A673 (cell line): ENCODE measurements at regions not wholly inside any gene's neighbourhood (a gene's known extent, or its start where the extent isn't known, plus 50 kb on each side); places are given as distances from the start of the nearest gene placed in this dataset.

Experiments used
- BruUV-seq: library from RNA; stranded (reverse); fragments of 400-500 nt; replicated peaks from 2 replicates; lab custom pipeline; 2021; lab: Mats Ljungman, UMichigan
- CTCF ChIA-PET: fragments of 300-600 bp; sonication (Branson Sonifier 250); formaldehyde crosslinking; loops from one replicate; lab custom pipeline; 2022; ENCODE audit warnings: antibody characterized with exemption; lab: Charles Lee
- POLR2A ChIA-PET: fragments of 300-600 bp; sonication (Branson Sonifier 250); formaldehyde crosslinking; loops from one replicate; lab custom pipeline; 2022; ENCODE audit warnings: antibody characterized with exemption; ENCODE audit not compliant: low non-redundant PET; lab: Charles Lee
- DNase-seq: peaks from one replicate; pipeline ENCODE4 v3.0.0-alpha.2; 2015; ENCODE audit warnings: low spot score
- H3K27ac ChIP-seq: fragments of 200-600 bp; sonication (generic); 2 replicates; pipeline ENCODE4 v1.5.1; 2016; ENCODE audit warnings: mixed run types, low read depth, mild to moderate bottlenecking, mixed read lengths, antibody characterized with exemption, low read length; ENCODE audit not compliant: poor library complexity, severe bottlenecking
- H3K27me3 ChIP-seq: fragments of 200-600 bp; sonication (generic); replicated peaks from 2 replicates; pipeline ENCODE4 v1.6.1; 2017; ENCODE audit warnings: mixed run types, low read depth, mild to moderate bottlenecking, mixed read lengths, antibody characterized with exemption, low read length; ENCODE audit not compliant: insufficient read depth, poor library complexity
- H3K36me3 ChIP-seq: fragments of 200-600 bp; sonication (generic); 2 replicates; pipeline ENCODE4 v1.6.1; 2016; ENCODE audit warnings: mixed run types, mild to moderate bottlenecking, mixed read lengths, antibody characterized with exemption, low read length; ENCODE audit not compliant: insufficient read depth, poor library complexity, severe bottlenecking
- H3K4me1 ChIP-seq: fragments of 200-600 bp; sonication (generic); 2 replicates; pipeline ENCODE4 v1.6.1; 2017; ENCODE audit warnings: mixed run types, mild to moderate bottlenecking, mixed read lengths, antibody characterized with exemption, low read length; ENCODE audit not compliant: insufficient read depth, poor library complexity, severe bottlenecking
- H3K4me3 ChIP-seq: fragments of 200-600 bp; sonication (generic); 2 replicates; pipeline ENCODE4 v1.5.1; 2016; ENCODE audit warnings: low read depth, mixed run types, mild to moderate bottlenecking, mixed read lengths, low read length; ENCODE audit not compliant: poor library complexity, severe bottlenecking
- H3K9me3 ChIP-seq: fragments of 200-600 bp; sonication (generic); 2 replicates; pipeline ENCODE4 v1.6.1; 2016; ENCODE audit warnings: mixed run types, low read depth, mild to moderate bottlenecking, mixed read lengths, antibody characterized with exemption, low read length; ENCODE audit not compliant: poor library complexity, severe bottlenecking
- CTCF ChIP-seq: fragments of 300-800, 200-600 bp; sonication (generic); conservative IDR thresholded peaks from 2 replicates; pipeline ENCODE4 v1.5.1; 2017; ENCODE audit warnings: low read depth, mild to moderate bottlenecking, antibody characterized with exemption, low read length, moderate library complexity, mixed read lengths
- EZH2 ChIP-seq: fragments of 200-600 bp; sonication (generic); IDR thresholded peaks from 2 replicates; pipeline ENCODE4 v1.6.1; 2017; ENCODE audit warnings: borderline replicate concordance, low read depth, mild to moderate bottlenecking, mixed read lengths, antibody characterized with exemption, low read length; ENCODE audit not compliant: poor library complexity, severe bottlenecking
- intact Hi-C: fragments of 100-400 bp; cut with micrococcal nuclease; formaldehyde crosslinking; loops from one replicate; pipeline ENCODE4 v1.10.0; 2022; ENCODE audit not compliant: unreplicated experiment

GRCh38 chr1:182120411-182121258 is 59.1 kb upstream of the ZNF648 start:
- BruUV-seq = no TSS peak
- no peak for DNase-seq
- TF ChIP-seq CTCF = no peak
- TF ChIP-seq EZH2 = no peak
- Histone ChIP-seq H3K27ac (no peak overlapping the region), H3K9me3 (no peaks in the 10 kb centered on the region), H3K36me3 (no peaks in the 10 kb centered on the region), H3K4me3 (no peak overlapping the region), H3K4me1 (no peaks in the 10 kb centered on the region), H3K27me3 (peaks cover 14% of the 10 kb centered on the region)
- ChIA-PET CTCF (no interaction called here), POLR2A (no interaction called here)
- intact Hi-C loops = no loop called here

- no peaks in the 10 kb centered on the region for H3K9me3 ChIP-seq
- H3K4me3 ChIP-seq = no peak overlapping the region
- peaks cover 14% of the 10 kb centered on the region for H3K27me3 ChIP-seq
- intact Hi-C loops = no loop called here
- no peak overlapping the region for H3K27ac ChIP-seq
- H3K36me3 ChIP-seq = no peaks in the 10 kb centered on the region
- no peak for DNase-seq
- TF ChIP-seq CTCF (no peak), EZH2 (no peak)
- ChIA-PET CTCF (no interaction called here), POLR2A (no interaction called here)
- H3K4me1 ChIP-seq = no peaks in the 10 kb centered on the region
- BruUV-seq = no TSS peak
Observed at GRCh38 chr1:182119631-182120030, 58.1 kb upstream of the ZNF648 start.

GRCh38 chr1:182118851-182119250 is 57.3 kb upstream of the ZNF648 start:
- DNase-seq = no peak
- Histone ChIP-seq H3K36me3 (no peaks in the 10 kb centered on the region), H3K4me1 (no peaks in the 10 kb centered on the region), H3K27me3 (peaks cover 18% of the 10 kb centered on the region), H3K9me3 (no peaks in the 10 kb centered on the region), H3K4me3 (no peak overlapping the region), H3K27ac (no peak overlapping the region)
- TF ChIP-seq EZH2 (no peak), CTCF (no peak)
- POLR2A ChIA-PET = no interaction called here
- no TSS peak for BruUV-seq
- intact Hi-C loops = no loop called here
- CTCF ChIA-PET = no interaction called here
